Prostate gland (tissue), 2 donors: ENCODE measurements at regions not wholly inside any gene's neighbourhood (a gene's known extent, or its start where the extent isn't known, plus 50 kb on each side); places are given as distances from the start of the nearest gene placed in this dataset.
"Not testable (repeated sequence)": the region's sequence is repeated elsewhere in the genome, so short reads cannot be mapped to it uniquely, and the experiment has no call there.

Experiments used
- DNase-seq: peaks from one replicate; pipeline ENCODE4 v3.0.0-alpha.2; 2019; ENCODE audit warnings: low spot score
- H3K27ac ChIP-seq, 2 donors: fragments of 200-600 bp; sonication (generic); 2 replicates each; pipeline ENCODE4 v1.5.1; 2017 to 2019
- H3K27me3 ChIP-seq: fragments of 200-600 bp; sonication (generic); replicated peaks from 2 replicates; pipeline ENCODE4 v1.5.1; 2019; ENCODE audit not compliant: insufficient read depth
- H3K36me3 ChIP-seq, 2 donors: fragments of 200-600 bp; sonication (generic); 1 replicate in 1 of 2; 2 replicates in 1 of 2; pipeline versions ENCODE4 v1.5.1 to v1.8.1; 2017 to 2019
- H3K4me1 ChIP-seq: fragments of 200-600 bp; sonication (generic); replicated peaks from 2 replicates; pipeline ENCODE4 v1.5.1; 2019
- H3K4me3 ChIP-seq, 2 donors: fragments of 200-600 bp; sonication (generic); 2 replicates each; pipeline ENCODE4 v1.5.1; 2017 to 2019
- H3K9me3 ChIP-seq: fragments of 200-600 bp; sonication (generic); 2 replicates; pipeline ENCODE4 v1.5.1; 2017
- CTCF ChIP-seq, 4 experiments: fragments of 200-600 bp in 2 of 4; fragments of 450-650 bp in 2 of 4; sonication (generic) in 2 of 4; IDR thresholded peaks; 1 replicate in 3 of 4; 2 replicates in 1 of 4; pipeline ENCODE4 v1.5.1; 2016 to 2019; ENCODE audit warnings: antibody characterized with exemption in 4 of 4, mild to moderate bottlenecking in 2 of 4, moderate library complexity in 2 of 4
- POLR2A ChIP-seq: fragments of 450-650 bp; IDR thresholded peaks from one replicate; pipeline ENCODE4 v1.6.1; 2016; ENCODE audit warnings: antibody characterized with exemption, mild to moderate bottlenecking
- POLR2AphosphoS5 ChIP-seq: sonication (generic); formaldehyde crosslinking; IDR thresholded peaks from one replicate; pipeline ENCODE4 v1.6.1; 2017; ENCODE audit warnings: antibody characterized with exemption
- WGBS: methylation state at CpG from one replicate; pipeline ENCODE4 v1.1.5; 2018; 5-methylcytosine and 5-hydroxymethylcytosine counted together
- intact Hi-C: fragments of 100-400 bp; cut with DNase I; formaldehyde crosslinking; loops from one replicate; pipeline ENCODE4 v1.14.2; 2022

DNA sequence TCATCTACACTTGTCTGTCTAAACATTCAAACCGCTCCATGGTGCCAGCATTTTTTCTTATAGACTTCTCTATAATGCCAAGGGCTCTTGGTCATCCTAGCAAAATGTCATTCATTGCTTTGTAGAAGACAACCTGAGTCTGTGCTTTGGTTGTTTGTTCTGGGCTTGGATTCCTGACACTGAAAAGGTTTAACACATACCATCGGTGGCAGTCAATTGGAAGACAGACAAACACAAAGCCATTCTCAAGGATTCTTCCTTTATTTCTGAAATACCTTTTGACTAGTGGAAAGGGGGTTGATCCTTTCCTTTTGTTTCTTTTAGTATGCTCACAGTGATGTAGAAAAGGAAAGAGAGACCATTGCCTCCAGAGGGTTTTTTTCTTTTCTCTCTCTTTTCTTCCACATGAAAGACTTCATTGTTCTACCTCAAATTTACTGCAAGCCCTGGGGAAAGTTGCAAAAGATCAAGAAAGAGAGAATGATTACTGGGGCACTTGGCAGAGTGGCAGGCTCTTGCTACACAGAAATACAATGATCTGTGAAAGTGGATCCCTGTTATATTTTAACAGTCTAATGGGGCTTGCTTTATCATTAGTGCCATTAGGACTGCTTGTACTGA is 66.4 kb upstream of the TMC1 start:
- no peak overlapping the region for H3K27ac ChIP-seq
- H3K9me3 ChIP-seq: no peaks in the 10 kb centered on the region
- 26% methylated on average over 2 of the region's 2 CpGs for WGBS
- peak; percentile 63 for DNase-seq
- no peaks in the 10 kb centered on the region for H3K27me3 ChIP-seq
- intact Hi-C loops: loop anchor here (5.0 kb wide), 1 partner anchor 122 kb away; no protein-coding TSS in a partner anchor
- TF ChIP-seq POLR2A (no peak), CTCF (IDR thresholded peaks at IDR 0.05) (no peak), POLR2AphosphoS5 (no peak)
- no peak overlapping the region for H3K4me3 ChIP-seq
- no peaks in the 10 kb centered on the region for H3K4me1 ChIP-seq
- no peaks in the 10 kb centered on the region for H3K36me3 ChIP-seq

GRCh38 chr9:72453797-72454196 is 67.6 kb upstream of the TMC1 start:
- Histone ChIP-seq H3K4me1 (no peaks in the 10 kb centered on the region), H3K27me3 (no peaks in the 10 kb centered on the region), H3K36me3 (no peaks in the 10 kb centered on the region), H3K4me3 (no peak overlapping the region), H3K9me3 (no peaks in the 10 kb centered on the region), H3K27ac (no peak overlapping the region)
- intact Hi-C loops: no loop called here
- no peak for DNase-seq
- no peak for TF ChIP-seq CTCF (IDR thresholded peaks at IDR 0.05)
- no peak for TF ChIP-seq POLR2A
- no peak for TF ChIP-seq POLR2AphosphoS5
- 78% methylated on average over 3 of the region's 3 CpGs for WGBS

DNA sequence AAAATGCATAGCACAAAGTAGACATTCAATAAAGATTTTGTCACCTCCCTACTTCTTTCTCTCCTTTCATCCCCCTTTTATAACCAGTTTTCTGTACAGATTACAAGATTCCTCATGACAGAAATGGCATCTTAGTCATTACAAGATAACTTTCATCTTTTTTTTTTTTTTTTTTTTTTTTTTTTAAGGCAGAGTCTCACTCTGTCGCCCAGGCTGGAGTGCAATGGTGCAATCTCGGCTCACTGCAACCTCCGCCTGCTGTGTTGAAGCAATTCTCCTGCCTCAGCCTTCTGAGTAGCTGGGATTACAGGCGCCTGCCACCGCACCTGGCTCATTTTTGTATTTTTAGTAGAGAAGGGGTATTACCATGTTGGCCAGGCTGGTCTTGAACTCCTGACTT is 75.2 kb upstream of the TMC1 start:
- H3K4me3 ChIP-seq, H3K27me3 ChIP-seq, H3K4me1 ChIP-seq, H3K9me3 ChIP-seq, H3K27ac ChIP-seq, H3K36me3 ChIP-seq, DNase-seq, intact Hi-C loops: not testable (repeated sequence)
- WGBS: 82% methylated on average over 5 of the region's 5 CpGs

DNA sequence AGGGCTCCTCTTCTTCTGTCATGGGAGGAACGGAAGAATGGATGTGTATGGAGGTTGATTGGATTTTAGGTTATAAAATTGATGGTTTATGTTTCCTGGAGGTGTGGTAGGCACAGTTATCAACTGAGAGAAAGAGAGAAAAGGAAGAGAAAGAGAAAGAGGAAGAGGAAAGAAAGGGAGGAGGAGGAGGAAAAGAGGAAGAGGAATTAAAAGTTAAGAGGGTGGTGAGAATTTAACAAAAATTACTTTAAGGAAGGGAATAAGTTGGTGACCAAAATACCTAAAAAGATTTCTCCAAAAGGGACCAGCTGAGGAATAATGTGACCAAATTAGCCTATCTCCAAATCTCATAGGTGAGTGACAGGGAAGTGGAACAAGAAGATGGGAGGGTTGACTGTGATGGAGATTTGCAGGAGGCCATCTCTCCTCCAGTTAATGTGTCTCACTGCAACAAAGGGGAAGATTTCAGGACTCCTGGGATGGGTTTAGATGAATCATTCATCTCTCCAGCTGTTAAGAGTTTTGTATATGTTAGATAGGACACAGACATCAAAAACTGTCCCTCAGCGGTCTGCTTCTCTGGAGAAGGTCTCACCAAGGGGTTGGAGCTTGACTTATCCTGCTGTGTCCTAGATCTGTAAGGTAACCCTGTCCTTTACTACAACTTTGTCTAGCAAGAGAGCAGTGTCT is 76.0 kb upstream of the TMC1 start:
- H3K4me1 ChIP-seq: no peaks in the 10 kb centered on the region
- TF ChIP-seq CTCF (IDR thresholded peaks at IDR 0.05) (no peak), POLR2AphosphoS5 (no peak), POLR2A (no peak)
- no peak overlapping the region for H3K4me3 ChIP-seq
- H3K9me3 ChIP-seq: no peaks in the 10 kb centered on the region
- H3K27me3 ChIP-seq: no peaks in the 10 kb centered on the region
- intact Hi-C loops: no loop called here
- no peaks in the 10 kb centered on the region for H3K36me3 ChIP-seq
- H3K27ac ChIP-seq: no peak overlapping the region
- DNase-seq: no peak
- WGBS: 95% methylated on average over 2 of the region's 2 CpGs

- peak; percentile 7 for DNase-seq
- no peak for TF ChIP-seq CTCF (IDR thresholded peaks at IDR 0.05)
- no peak for TF ChIP-seq POLR2A
- peak; percentile 55 for TF ChIP-seq POLR2AphosphoS5
- H3K9me3 ChIP-seq: no peaks in the 10 kb centered on the region
- H3K4me3 ChIP-seq: no peak overlapping the region
- H3K36me3 ChIP-seq: no peaks in the 10 kb centered on the region
- H3K27ac ChIP-seq: no peak overlapping the region
- H3K27me3 ChIP-seq: no peaks in the 10 kb centered on the region
- no peaks in the 10 kb centered on the region for H3K4me1 ChIP-seq
- 39% methylated on average over 1 of the region's 1 CpG for WGBS
- intact Hi-C loops: no loop called here
Measured at GRCh38 chr9:72444435-72444834, 77.0 kb upstream of the TMC1 start.
